Adipocyte (in vitro differentiated cells): ENCODE measurements at regions not wholly inside any gene's neighbourhood (a gene's known extent, or its start where the extent isn't known, plus 50 kb on each side); places are given as distances from the start of the nearest gene placed in this dataset.
"Not testable (repeated sequence)": the region's sequence is repeated elsewhere in the genome, so short reads cannot be mapped to it uniquely, and the experiment has no call there.

Experiments
- DNase-seq: peaks from one replicate; pipeline ENCODE4 v3.0.0-alpha.2; 2015; ENCODE audit warnings: low read depth
- H3K27me3 ChIP-seq: replicated peaks from 2 replicates; pipeline ENCODE4 v1.7.0; 2013; ENCODE audit warnings: mild to moderate bottlenecking, low read length, moderate library complexity; ENCODE audit not compliant: control insufficient read depth, insufficient read depth
- H3K36me3 ChIP-seq: 2 replicates; pipeline ENCODE4 v1.7.0; 2013; ENCODE audit warnings: low read length, mild to moderate bottlenecking, moderate library complexity; ENCODE audit not compliant: control insufficient read depth, insufficient read depth, severe bottlenecking
- H3K4me1 ChIP-seq: 2 replicates; pipeline ENCODE4 v1.7.0; 2013; ENCODE audit warnings: mild to moderate bottlenecking, low read length, moderate library complexity; ENCODE audit not compliant: control insufficient read depth, insufficient read depth
- H3K4me3 ChIP-seq: 2 replicates; pipeline ENCODE4 v1.7.0; 2013; ENCODE audit warnings: mild to moderate bottlenecking, low read length, moderate library complexity
- H3K9ac ChIP-seq: 2 replicates; pipeline ENCODE4 v1.7.0; 2013; ENCODE audit warnings: mild to moderate bottlenecking, low read length, moderate library complexity
- H3K9me3 ChIP-seq: 2 replicates; pipeline ENCODE4 v1.7.0; 2013; ENCODE audit warnings: mild to moderate bottlenecking, low read length, moderate library complexity; ENCODE audit not compliant: control insufficient read depth

DNA sequence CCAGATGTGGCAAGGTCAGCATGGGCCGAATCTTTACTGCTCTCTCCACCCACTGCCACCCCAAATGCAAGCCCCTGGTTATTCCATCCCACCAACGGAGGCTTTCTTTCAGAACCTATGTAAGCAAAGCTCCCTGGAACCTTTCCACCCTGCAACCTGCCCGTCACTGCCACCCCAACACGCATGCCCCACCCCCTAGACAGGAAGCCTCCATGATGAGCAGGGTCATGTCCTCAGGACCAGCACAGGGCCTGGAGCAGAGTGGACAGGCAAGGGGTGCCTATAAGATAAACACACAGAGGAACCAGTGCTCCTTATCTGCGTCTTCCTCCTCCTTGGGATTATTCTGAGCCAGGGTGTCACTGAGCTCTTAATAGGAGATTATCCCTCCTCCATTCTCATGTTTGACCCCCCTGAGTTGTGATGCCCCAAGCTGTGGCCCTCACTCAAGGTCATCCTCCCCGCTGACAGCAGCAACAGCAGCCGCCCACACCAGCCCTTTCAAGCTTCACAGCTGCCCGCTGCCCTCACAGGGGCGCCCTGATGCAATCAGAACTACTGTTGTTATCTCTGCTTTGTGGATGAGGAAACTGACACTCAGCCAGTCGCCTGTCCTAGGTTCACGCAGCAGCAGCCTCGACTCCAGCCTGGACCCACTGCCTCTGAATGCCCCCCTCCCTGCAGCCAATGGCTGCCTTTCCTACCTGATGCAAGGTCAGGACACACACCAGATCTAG, 647.3 kb downstream of the TBC1D22A start:
- Histone ChIP-seq H3K9ac (no peak overlapping the region), H3K36me3 (no peaks in the 10 kb centered on the region), H3K4me3 (no peak overlapping the region), H3K9me3 (no peaks in the 10 kb centered on the region), H3K27me3 (peaks cover 32% of the 10 kb centered on the region), H3K4me1 (no peaks in the 10 kb centered on the region)
- no peak for DNase-seq

DNA sequence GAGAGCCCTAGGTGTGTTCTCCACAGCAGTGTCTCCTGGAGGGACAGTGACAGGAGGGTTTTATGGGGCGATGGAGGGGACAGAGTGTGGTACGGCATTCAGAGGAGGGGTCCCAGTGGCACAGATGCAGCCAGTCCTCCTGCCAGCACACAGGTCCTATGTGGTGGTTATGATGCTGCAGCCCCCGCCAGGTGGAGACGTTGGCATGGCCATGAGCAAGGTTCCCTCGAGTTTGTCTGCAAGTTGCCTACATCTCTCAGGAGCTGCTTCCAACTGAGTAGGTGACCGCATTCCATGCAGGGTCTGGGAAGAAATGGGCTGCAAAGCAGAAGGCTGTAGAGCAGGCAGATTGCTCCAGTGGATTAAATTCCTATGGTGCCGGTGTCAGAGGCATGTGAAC, 646.0 kb downstream of the TBC1D22A start:
- Histone ChIP-seq H3K4me1 (no peaks in the 10 kb centered on the region), H3K4me3 (no peak overlapping the region), H3K27me3 (peaks cover 35% of the 10 kb centered on the region), H3K36me3 (no peaks in the 10 kb centered on the region), H3K9me3 (no peaks in the 10 kb centered on the region), H3K9ac (no peak overlapping the region)
- no peak for DNase-seq

DNA sequence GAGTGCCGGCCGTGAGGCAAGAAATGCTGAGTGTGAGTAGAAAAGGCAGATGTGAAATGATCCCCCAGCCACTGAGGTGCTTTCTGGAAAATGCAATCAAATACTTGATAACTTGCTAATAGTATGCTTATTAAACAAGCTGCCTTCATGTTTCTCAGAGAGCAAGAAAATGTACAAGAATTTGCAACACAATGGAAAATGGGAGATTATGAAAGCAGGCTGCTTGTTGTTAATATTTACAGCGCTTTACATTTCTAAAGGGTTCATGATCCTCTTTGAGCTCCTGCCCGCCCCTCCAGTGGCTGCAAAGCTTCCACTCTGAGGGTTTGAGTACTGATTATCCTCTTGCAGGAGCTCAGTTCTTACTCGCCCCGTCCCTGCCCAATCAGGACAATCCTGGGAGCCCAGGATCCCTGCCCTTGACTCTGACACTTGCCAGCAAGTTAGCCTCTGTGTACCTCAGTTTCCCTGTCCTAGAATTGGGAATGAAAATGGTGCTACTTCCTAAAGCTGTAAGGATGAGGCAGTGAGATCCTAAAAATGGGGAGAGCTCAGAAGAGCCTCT, 645.1 kb downstream of the TBC1D22A start:
- H3K4me3 ChIP-seq: no peak overlapping the region
- H3K9me3 ChIP-seq: no peaks in the 10 kb centered on the region
- H3K4me1 ChIP-seq: no peaks in the 10 kb centered on the region
- no peak overlapping the region for H3K9ac ChIP-seq
- H3K27me3 ChIP-seq: peaks cover 43% of the 10 kb centered on the region
- no peak for DNase-seq
- H3K36me3 ChIP-seq: no peaks in the 10 kb centered on the region

DNA sequence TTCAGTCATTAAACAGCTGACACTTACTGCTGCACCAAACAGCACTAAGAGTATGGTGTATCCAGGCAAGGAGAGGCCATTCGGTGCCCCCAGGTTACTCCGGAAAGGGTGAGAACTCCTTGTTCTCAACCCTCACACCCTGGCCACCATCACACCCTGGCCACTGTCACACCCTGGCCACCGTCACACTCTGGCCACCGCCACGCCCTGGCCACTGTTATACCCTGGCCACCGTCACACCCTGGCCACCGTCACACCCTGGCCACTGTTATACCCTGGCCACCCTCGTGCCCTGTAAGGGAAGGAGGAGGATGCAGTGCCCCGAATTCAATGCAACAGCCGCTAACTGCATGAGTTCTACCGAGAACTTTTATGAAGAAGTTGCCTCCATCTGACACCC, 644.4 kb downstream of the TBC1D22A start:
- Histone ChIP-seq H3K9ac (no peak overlapping the region), H3K4me1 (no peaks in the 10 kb centered on the region), H3K9me3 (no peaks in the 10 kb centered on the region), H3K27me3 (peaks cover 47% of the 10 kb centered on the region), H3K4me3 (no peak overlapping the region), H3K36me3 (no peaks in the 10 kb centered on the region)
- no peak for DNase-seq

DNA sequence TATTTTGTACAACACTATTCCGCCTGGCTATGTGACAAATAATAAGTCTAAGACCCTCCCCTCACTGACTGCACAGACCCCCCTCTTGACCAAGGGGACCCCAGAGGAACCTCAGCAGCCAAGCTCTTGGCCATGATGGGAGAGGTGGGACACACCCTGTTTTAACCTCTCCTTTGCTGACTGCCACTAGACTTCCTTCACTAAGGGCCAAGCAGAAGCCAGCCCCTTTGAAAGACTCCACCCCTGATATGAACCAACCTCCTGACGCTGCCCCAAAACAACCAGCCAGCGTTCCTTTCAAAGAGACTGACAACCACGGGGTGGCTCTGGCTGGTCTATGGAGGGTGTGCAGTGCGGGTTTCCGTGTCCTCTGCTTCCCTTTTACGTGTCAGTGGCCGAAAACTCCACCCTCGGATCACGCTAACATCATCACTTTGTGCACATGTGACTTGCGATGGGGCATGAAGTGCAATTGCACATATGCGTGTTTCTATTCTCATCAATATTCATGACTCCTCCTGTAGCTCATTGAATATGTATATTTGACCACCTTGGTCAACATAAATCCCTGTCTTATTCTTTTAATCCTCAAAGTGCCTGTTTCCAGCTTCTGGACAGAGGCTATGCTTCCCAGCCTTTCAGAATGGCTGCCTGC, 643.9 kb downstream of the TBC1D22A start:
- no peak for DNase-seq
- H3K4me3 ChIP-seq: no peak overlapping the region
- H3K9me3 ChIP-seq: no peaks in the 10 kb centered on the region
- H3K4me1 ChIP-seq: no peaks in the 10 kb centered on the region
- peaks cover 47% of the 10 kb centered on the region for H3K27me3 ChIP-seq
- H3K36me3 ChIP-seq: no peaks in the 10 kb centered on the region
- no peak overlapping the region for H3K9ac ChIP-seq

DNA sequence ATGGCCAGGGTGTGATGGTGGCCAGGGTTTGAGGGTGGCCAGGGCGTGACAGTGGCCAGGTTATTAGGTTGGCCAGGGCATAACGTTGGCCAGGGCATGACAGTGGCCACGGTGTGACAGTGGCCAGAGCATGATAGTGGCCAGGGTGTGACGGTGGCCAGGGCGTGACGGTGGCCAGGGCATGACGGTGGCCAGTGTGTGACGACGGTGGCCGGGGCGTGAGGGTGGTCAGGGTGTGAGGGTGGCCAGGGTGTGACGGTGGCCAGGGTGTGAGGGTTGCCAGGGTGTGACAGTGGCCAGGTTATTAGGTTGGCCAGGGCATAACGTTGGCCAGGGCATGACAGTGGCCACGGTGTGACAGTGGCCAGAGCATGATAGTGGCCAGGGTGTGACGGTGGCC, 642.8 kb downstream of the TBC1D22A start:
- not testable (repeated sequence) for H3K4me3 ChIP-seq, H3K9ac ChIP-seq, H3K9me3 ChIP-seq, H3K36me3 ChIP-seq, H3K4me1 ChIP-seq, DNase-seq
- H3K27me3 ChIP-seq: peaks cover 42% of the 10 kb centered on the region

DNA sequence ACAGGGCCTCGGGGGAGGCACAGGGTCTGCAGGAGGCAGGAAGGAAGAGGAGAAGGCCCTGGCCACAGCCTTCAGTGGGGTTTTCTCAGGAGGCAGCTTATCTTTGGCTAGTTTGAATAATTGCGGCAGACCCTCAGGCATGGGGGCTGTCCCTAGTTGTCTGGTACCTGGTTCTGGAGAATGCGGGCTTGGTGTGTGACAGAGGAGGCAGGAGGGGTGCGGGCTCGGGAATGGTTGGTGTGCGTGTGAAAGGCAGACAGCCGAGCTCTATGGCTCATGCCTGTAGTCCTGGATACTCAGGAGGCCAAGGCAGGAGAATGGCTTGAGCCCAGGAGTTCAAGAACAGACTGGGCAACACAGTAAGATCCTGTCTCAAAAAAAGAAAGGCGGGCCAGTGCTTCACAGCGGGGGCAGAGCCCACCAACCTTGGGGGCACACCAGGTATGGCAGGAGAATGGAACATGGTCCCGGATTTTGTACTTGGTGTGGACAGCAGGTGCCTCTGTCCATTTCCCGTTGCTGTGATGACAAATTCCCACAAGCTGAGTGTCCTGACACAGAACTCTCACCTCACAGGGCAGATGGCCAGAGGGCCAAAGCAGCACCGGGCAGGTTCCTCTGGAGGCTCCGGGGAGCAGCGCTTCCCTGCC, 640.6 kb downstream of the TBC1D22A start:
- Histone ChIP-seq H3K4me3 (no peak overlapping the region), H3K9ac (no peak overlapping the region), H3K36me3 (no peaks in the 10 kb centered on the region), H3K9me3 (no peaks in the 10 kb centered on the region), H3K27me3 (peaks cover 32% of the 10 kb centered on the region), H3K4me1 (no peaks in the 10 kb centered on the region)
- DNase-seq: no peak

DNA sequence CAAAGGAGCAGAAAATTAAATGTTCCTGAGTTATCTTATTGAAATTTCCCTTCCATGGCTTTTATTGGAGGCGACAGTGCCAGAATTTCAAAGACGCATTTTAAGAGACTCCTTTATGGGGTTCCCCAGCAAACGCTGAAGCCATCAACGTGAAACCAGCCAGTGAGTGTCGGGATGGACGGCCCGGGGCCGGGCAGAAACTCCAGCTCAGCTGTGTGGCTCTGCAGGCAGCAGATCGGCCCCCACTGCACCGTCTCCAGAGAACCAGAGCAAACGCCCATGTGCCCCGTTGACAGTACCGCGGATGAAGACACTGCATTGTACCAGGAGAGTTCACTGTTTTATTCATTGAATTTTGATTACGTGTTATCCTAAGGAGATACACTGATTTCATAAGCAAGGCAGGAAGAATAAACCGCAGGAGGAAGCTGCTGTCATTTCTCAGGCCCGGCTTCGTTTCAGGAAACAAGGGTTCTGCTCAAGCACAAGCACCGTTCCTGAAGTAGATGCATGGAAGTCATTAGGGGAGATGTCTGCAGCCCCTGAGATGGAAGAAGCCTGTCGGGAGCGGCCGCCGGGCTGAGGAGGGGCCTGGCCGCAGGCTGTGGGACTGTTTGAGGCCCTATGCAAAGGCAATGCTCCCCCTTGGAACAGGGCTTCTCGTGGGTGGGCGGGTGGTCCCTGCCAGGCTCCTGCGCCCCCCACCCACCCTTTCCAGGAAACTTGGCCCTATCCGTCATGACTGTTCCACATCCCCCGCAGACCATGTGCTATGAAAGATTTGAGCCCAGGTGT, 639.7 kb downstream of the TBC1D22A start:
- H3K9ac ChIP-seq: no peak overlapping the region
- H3K27me3 ChIP-seq: peaks cover 26% of the 10 kb centered on the region
- H3K36me3 ChIP-seq: no peaks in the 10 kb centered on the region
- no peaks in the 10 kb centered on the region for H3K9me3 ChIP-seq
- DNase-seq: no peak
- no peak overlapping the region for H3K4me3 ChIP-seq
- no peaks in the 10 kb centered on the region for H3K4me1 ChIP-seq

DNA sequence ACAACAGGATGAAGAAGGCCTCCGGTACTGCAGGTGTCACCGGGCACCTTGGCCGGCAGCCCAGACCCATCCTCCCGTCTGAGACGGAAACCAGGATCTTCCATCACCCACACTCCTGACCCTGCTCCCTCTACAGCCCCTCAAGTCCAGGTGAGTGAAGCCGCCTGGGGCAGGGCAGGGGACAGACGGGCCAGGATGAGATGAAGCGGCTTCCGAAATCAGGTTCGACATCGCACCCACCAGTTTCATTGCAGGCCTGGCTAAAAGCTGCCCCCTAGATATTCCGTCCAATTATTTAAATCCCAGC, 639.1 kb downstream of the TBC1D22A start:
- Histone ChIP-seq H3K27me3 (peaks cover 23% of the 10 kb centered on the region), H3K4me3 (no peak overlapping the region), H3K4me1 (no peaks in the 10 kb centered on the region), H3K9me3 (no peaks in the 10 kb centered on the region), H3K36me3 (no peaks in the 10 kb centered on the region), H3K9ac (no peak overlapping the region)
- no peak for DNase-seq

DNA sequence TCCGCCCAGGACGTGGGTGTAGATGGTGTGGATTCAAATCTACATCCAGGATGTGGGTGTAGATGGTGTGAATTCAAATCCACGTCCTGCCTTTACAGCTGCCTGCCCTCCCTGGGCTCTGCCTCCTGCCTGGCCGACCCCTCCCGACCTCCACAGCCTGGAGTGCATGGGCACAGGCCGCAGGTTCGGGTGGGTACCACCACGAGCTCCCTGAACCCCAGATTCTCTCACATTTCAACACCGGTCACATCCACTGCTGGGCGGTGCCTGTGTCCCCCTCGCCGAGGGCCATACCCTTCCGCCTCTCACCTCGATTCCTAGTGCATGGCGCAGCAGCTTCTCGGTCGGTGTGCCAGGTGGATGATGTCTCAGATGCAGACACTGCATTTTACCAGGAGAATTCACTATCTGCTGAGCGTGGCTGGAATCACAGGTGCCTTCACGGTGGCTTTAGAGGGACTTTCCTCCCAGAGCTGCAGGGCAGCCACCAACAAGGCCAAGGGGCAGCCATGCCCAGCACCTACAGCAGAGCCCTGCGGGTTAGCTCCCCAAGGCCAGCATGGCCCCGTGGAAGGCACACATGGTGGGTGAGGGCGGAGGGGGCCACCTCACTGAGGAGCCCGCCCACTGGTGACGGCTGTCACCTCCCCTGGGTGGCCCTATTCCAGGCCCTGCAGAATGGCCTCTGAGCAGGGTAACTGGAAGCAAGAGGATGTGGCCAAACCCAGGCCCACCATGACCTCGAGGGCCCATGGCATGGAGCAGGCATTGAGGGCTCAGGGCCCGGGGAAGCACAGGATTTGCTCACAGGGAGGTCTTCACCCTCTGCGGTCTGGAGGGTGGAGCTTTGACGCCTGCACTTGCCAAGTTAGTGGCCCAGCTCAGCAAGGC, 638.5 kb downstream of the TBC1D22A start:
- H3K27me3 ChIP-seq: peaks cover 17% of the 10 kb centered on the region
- H3K9me3 ChIP-seq: no peaks in the 10 kb centered on the region
- no peak overlapping the region for H3K4me3 ChIP-seq
- H3K9ac ChIP-seq: no peak overlapping the region
- DNase-seq: no peak
- no peaks in the 10 kb centered on the region for H3K4me1 ChIP-seq
- no peaks in the 10 kb centered on the region for H3K36me3 ChIP-seq
